ENCODE measurements at regions not wholly inside any gene's neighbourhood (a gene's known extent, or its start where the extent isn't known, plus 50 kb on each side); places are given as distances from the start of the nearest gene placed in this dataset.
A peak's percentile ranks its signal among the peaks of the same experiment; 100 is the strongest.
"Not testable (repeated sequence)": the region's sequence is repeated elsewhere in the genome, so short reads cannot be mapped to it uniquely, and the experiment has no call there.

- no peak for DNase-seq (ENCODE audit: low read depth)
These were observed 323.3 kb upstream of the DUSP10 start for GRCh38 chr1:222065234-222065633.

- DNase-seq (ENCODE audit: low read depth), result peak; percentile 63
These were observed 322.7 kb upstream of the DUSP10 start for GRCh38 chr1:222064388-222065211.

- no peak for DNase-seq (ENCODE audit: low read depth)
These were observed 320.8 kb upstream of the DUSP10 start for GRCh38 chr1:222062640-222063039.

- DNase-seq (ENCODE audit: low read depth), result no peak
These were observed 319.9 kb upstream of the DUSP10 start for GRCh38 chr1:222061711-222062359.

- no peak for DNase-seq (ENCODE audit: low read depth)
These were observed 318.5 kb upstream of the DUSP10 start for GRCh38 chr1:222060210-222060916.

DNA sequence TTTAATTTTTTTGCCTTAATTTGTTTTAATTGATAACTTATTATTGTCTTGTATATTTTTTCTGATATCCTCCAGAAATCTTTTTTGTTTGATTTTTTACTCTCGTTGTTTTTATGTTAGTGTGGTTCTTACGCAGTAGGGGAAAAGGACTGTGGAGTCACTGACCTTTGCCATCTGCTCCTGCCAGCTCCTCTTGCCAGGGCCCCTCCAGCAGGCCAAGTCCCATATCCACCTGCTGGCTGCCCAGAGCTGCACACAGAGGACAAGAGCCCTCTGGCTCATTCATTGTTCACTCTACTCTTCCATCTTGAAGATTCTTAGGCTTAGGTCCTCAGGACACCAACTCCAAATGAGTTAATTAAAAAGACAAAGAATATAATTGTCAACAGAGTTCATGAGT, 316.4 kb upstream of the DUSP10 start:
- no peak for DNase-seq (ENCODE audit: low read depth)

DNA sequence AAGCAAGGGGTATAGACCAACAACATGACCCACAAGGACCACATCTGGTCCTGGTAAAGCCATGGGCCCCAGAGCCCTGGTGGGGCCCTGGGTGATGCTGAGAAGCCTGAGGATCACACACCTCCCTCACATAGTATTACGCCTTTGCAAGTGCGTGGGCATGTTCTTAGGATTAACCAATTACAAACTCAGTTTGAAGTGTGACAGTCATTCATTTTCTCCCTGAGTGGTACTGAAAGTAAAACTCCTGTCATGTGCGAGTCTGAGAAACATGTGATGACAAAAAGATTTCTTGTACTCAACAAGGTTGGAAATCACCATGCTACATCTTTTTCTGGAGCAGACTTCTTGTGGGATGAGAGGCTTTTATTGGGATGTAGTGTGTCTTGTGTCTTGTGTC, 315.3 kb upstream of the DUSP10 start:
- DNase-seq (ENCODE audit: low read depth), result no peak

GRCh38 chr1:222054416-222054815, 312.5 kb upstream of the DUSP10 start:
- DNase-seq (ENCODE audit: low read depth), result no peak

DNA sequence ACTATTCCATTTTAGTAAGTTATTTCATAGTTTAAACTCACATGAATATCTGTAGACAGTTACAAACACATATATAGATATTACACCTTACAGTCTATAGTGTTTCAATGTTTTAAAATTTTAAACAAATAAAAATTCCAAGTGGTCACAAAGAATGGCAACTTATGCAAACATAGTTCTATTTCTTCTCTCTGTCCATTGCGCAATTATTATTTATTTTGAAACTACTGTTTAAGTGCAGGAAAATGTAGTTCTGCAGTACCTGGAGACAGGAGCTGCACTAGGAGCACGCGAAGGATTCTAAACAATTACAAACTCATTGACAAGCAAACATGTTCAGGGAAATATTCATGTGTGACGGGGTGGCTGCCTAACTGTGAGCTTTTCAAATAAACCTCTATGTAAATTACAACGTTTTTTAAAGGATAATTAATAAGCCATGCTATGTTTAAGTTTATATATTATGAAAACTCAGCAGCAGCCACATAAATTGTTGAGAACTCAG, 312.0 kb upstream of the DUSP10 start:
- DNase-seq (ENCODE audit: low read depth), result no peak

DNA sequence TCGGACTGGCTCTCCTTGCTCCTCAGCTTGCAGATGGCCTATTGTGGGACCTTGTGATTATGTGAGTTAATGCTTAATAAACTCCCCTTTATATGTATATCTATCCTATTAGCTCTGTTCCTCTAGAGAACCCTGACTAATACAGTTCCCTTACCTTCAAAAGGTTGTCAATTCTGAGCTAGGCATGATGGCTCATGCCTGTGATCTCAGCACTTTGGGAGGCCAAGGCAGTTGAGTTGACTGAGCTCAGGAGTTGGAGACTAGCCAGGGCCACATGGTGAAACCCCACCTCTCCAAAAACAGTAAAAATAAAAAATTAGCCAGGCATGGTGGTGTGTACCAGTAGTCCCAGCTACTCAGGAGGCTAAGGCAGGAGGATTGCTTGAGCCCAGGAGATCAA, 309.4 kb upstream of the DUSP10 start:
- DNase-seq (ENCODE audit: low read depth), result not testable (repeated sequence)

DNA sequence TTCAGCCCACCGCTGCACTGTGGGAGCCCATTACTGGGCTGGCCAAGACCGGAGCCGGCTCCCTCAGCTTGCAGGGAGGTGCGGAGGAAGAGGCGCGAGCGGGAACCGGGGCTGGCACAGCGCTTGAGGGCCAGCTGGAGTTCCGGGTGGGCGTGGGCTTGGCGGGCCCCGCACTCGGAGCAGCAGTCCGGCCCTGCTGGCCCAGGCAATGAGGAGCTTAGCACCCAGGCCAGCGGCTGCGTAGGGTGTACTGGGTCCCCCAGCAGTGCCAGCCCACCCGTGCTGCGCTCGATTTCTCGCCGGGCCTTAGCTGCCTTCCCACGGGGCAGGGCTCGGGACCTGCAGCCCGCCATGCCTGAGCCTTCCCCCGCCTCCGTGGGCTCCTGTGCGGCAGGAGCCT, 307.8 kb upstream of the DUSP10 start:
- not testable (repeated sequence) for DNase-seq (ENCODE audit: low read depth)

DNA sequence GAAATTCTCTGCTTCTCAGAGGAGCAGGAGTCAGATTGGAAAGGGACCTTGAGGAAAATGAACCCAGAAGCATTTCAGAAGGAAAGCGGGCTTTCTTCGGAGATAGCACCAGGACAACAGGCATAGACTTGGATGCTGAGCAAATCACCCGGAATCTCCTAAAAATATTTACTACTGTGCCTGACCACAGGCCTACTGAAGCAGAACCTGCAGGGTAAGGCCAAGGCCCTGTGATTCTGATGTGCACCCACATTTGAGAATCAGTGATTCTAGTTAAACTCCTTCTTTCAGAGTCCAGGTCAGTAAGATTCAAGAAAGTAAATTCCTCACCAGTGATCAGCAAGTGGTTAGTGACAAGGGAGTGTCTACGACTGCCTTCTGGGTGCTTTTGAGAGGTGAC, 307.3 kb upstream of the DUSP10 start:
- no peak for DNase-seq (ENCODE audit: low read depth)

GRCh38 chr1:222048094-222048595, 306.3 kb upstream of the DUSP10 start:
- DNase-seq (ENCODE audit: low read depth), result peak; percentile 22

GRCh38 chr1:222047366-222047765, 305.5 kb upstream of the DUSP10 start:
- no peak for DNase-seq (ENCODE audit: low read depth)

DNA sequence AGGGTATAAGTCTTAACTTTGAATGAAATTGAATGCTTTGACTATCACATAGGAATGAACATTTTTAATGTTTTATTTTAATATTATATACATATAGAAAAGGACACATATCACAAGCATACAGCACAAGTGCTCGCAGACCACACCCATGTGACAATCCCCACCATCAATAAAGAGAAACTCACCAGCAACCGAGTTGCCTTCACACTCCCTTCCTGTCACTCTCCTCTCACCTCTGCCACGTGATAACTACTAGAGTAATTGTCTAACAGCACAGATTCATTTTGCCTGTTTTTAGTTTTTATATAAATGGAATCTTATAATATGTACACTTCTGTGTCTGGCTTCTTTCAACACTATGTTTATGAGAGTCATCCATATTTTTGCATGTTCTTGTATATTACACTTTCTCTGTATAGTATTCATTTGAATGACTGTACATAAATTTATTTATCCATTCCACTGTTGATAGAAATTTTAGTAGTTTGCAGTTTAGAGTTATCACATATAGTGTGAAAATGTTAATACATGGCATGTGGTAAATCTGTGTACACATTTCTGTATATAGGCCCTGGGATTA, 304.9 kb upstream of the DUSP10 start:
- DNase-seq (ENCODE audit: low read depth), result no peak

- no peak for DNase-seq (ENCODE audit: low read depth)
These were observed 303.9 kb upstream of the DUSP10 start for GRCh38 chr1:222045786-222046185.

- no peak for DNase-seq (ENCODE audit: low read depth)
These were observed 303.3 kb upstream of the DUSP10 start for GRCh38 chr1:222045236-222045635.

DNA sequence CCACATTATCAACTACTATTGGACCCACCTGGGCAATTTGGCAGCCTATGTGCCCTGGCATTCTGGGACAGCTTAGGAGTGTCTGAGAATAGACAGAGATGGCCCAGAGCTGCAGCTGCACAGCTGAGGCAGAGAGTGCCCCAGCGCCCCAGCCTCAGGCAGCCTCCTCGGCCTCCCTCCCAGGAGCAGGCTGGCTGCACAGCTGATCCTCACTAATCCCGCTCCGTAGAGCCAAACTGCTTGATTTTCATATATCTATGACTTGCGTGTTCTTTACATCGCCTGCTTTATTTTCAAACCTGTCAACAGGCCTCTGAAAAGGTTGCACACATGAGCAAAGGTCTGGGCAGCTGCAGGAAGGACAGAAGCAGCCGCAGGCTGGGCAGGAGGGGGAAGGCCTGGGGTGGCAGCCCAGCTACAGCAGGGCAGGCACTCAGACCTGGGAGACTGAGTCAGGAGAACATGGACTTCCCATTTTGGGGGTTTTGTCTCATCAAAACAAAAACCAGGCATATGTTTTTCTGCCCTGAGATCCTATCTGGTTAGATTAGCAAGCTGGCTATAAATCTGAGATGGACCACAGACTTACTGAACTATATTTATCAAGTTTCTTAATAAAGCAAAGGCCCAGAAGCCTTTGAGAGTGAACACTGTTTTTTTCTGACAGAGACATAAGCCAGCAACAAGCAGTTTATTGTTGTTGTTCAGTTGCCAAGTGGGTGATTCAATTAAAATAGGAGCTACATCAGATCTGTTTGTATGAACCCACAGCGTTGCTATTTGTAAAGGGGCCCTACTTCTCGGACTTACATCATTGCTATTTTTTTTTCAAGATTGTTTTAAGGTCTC, 301.8 kb upstream of the DUSP10 start:
- DNase-seq (ENCODE audit: low read depth), result peak; percentile 92

DNA sequence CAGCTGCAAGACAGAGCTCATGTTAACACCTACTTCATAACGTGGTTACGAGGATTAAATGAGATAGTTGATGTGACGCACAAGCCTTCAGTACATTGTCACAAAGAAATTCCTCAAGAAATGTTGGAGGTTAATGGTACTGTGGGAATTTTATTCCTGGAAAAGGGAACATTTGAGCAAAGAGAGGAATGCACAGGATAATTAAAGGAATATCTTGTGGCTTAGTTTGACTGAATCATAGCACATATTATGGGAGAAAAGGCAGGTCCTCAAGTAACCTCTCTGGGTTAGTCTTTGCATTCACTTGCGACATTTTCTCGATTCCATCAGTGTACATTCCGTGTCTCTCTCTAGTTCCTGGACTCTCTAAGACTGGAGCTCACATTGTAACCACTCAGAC, 300.2 kb upstream of the DUSP10 start:
- DNase-seq (ENCODE audit: low read depth), result peak; percentile 32

DNA sequence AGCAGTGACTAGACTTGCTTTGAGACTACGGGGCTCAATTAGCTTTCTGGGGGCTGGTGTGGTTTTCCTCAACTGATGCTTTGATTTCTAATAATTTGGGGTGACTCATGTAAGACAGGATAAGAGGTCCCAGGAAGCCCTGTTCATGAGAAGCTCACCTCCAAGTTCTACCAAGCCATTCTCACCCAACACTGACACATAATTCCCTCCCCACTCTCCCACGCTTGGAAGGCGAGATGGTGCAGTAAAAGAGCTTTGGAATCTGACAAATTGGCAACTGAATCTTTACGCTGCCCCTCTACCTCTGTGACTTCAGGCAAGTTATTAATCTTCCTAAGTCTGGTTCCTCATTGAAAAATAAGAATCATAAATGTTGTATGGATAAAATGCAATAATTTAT, 299.1 kb upstream of the DUSP10 start:
- no peak for DNase-seq (ENCODE audit: low read depth)

GRCh38 chr1:222040121-222040805, 298.4 kb upstream of the DUSP10 start:
- DNase-seq (ENCODE audit: low read depth), result no peak
